H1 (cell line): ENCODE measurements at regions not wholly inside any gene's neighbourhood (a gene's known extent, or its start where the extent isn't known, plus 50 kb on each side); places are given as distances from the start of the nearest gene placed in this dataset.

Source experiments
- CTCF ChIA-PET: fragments of 300-600 bp; sonication (Branson Sonifier 250); formaldehyde crosslinking; loops from one replicate; lab custom pipeline; 2021; ENCODE audit not compliant: partially characterized antibody; lab: Charles Lee
- POLR2A ChIA-PET: fragments of 300-600 bp; sonication (Branson Sonifier 250); formaldehyde crosslinking; loops from one replicate; lab custom pipeline; 2021; ENCODE audit warnings: inconsistent platforms; ENCODE audit not compliant: partially characterized antibody; lab: Charles Lee
- DNase-seq, 2 experiments: peaks; one replicate each; pipeline versions ENCODE4 v3.0.0 to v3.0.0-alpha.2; 2010 to 2022; ENCODE audit warnings: low spot score in 2 of 2, low read depth in 1 of 2, mixed read lengths in 1 of 2
- FAIRE-seq: peaks from 2 replicates; lab custom pipeline; 2011; peaks lifted over from hg19 to GRCh38; lab: Jason Lieb, UNC
- H2AFZ ChIP-seq: 2 replicates; pipeline ENCODE4 v1.8.1; 2012; ENCODE audit warnings: low read length, inconsistent platforms
- H2AK5ac ChIP-seq: 2 replicates; pipeline ENCODE4 v1.6.1; 2013; ENCODE audit warnings: low read depth, low read length
- H2BK120ac ChIP-seq: replicated peaks from 2 replicates; pipeline ENCODE3; 2013; ENCODE audit warnings: low read depth, low read length, inconsistent platforms
- H2BK12ac ChIP-seq: 2 replicates; pipeline ENCODE4 v1.6.1; 2013; ENCODE audit warnings: low read depth, low read length
- H2BK15ac ChIP-seq: 2 replicates; pipeline ENCODE4 v1.6.1; 2013; ENCODE audit warnings: low read length
- H2BK20ac ChIP-seq: 2 replicates; pipeline ENCODE4 v1.6.1; 2013; ENCODE audit warnings: low read length
- H2BK5ac ChIP-seq: 2 replicates; pipeline ENCODE4 v1.6.1; 2013; ENCODE audit warnings: low read depth, low read length
- H3K14ac ChIP-seq: 2 replicates; pipeline ENCODE4 v1.6.1; 2013; ENCODE audit warnings: inconsistent platforms; ENCODE audit not compliant: insufficient read length
- H3K18ac ChIP-seq: 2 replicates; pipeline ENCODE4 v1.6.1; 2013; ENCODE audit warnings: low read length; ENCODE audit errors: extremely low read depth
- H3K23ac ChIP-seq: 2 replicates; pipeline ENCODE4 v1.6.1; 2013; ENCODE audit warnings: inconsistent platforms; ENCODE audit not compliant: insufficient read length
- H3K23me2 ChIP-seq: 2 replicates; pipeline ENCODE4 v1.6.1; 2013; ENCODE audit warnings: low read depth, low read length
- H3K27ac ChIP-seq: 2 replicates; pipeline ENCODE4 v1.6.1; 2011; ENCODE audit warnings: low read depth, low read length, inconsistent platforms
- H3K27me3 ChIP-seq, 4 experiments: replicated peaks in 1 of 4; 1 replicate in 1 of 4; 2 replicates in 3 of 4; pipeline versions ENCODE4 v1.6.1 to v1.8.1; 2011 to 2013; ENCODE audit warnings: low read length in 3 of 4, mild to moderate bottlenecking in 3 of 4, inconsistent platforms in 2 of 4, mixed read lengths in 2 of 4, moderate library complexity in 1 of 4; ENCODE audit not compliant: control insufficient read depth in 3 of 4, insufficient read depth in 3 of 4; ENCODE audit errors: extremely low read depth in 1 of 4
- H3K36me3 ChIP-seq, 4 experiments: 2 replicates each; pipeline versions ENCODE4 v1.6.1 to v1.8.1; 2011 to 2013; ENCODE audit warnings: mild to moderate bottlenecking in 4 of 4, low read length in 3 of 4, moderate library complexity in 2 of 4, control low read depth in 1 of 4, inconsistent platforms in 1 of 4; ENCODE audit not compliant: insufficient read depth in 4 of 4, control insufficient read depth in 2 of 4
- H3K4ac ChIP-seq: replicated peaks from 2 replicates; pipeline ENCODE3; 2013; ENCODE audit warnings: low read length, low read depth, mixed read lengths, inconsistent platforms; ENCODE audit not compliant: insufficient read length
- H3K4me1 ChIP-seq, 4 experiments: replicated peaks in 1 of 4; 1 replicate in 1 of 4; 2 replicates in 3 of 4; pipeline versions ENCODE4 v1.6.1 to v1.8.1; 2011 to 2013; ENCODE audit warnings: low read length in 3 of 4, inconsistent platforms in 2 of 4, mixed read lengths in 1 of 4; ENCODE audit not compliant: insufficient read depth in 4 of 4, control insufficient read depth in 3 of 4
- H3K4me2 ChIP-seq, 2 experiments: 2 replicates each; pipeline versions ENCODE4 v1.6.1 to v1.8.1; 2011 to 2013; ENCODE audit warnings: low read depth in 2 of 2, low read length in 2 of 2, control low read depth in 1 of 2, inconsistent platforms in 1 of 2, mild to moderate bottlenecking in 1 of 2; ENCODE audit not compliant: insufficient read depth in 1 of 2
- H3K4me3 ChIP-seq, 4 experiments: fragments of 200-600, 300-600 bp in 1 of 4; sonication (generic), shearing (Covaris generic), sonication (Bioruptor Twin) in 1 of 4; 2 replicates each; pipeline versions ENCODE4 v1.5.1 to v1.8.1; 2011 to 2016; ENCODE audit warnings: low read length in 4 of 4, low read depth in 3 of 4, control low read depth in 2 of 4, inconsistent platforms in 2 of 4, mild to moderate bottlenecking in 2 of 4, mixed read lengths in 1 of 4, moderate library complexity in 1 of 4; ENCODE audit not compliant: insufficient read depth in 2 of 4; ENCODE audit errors: extremely low read depth in 1 of 4
- H3K56ac ChIP-seq: replicated peaks from 2 replicates; pipeline ENCODE3; 2013; ENCODE audit warnings: low read depth, mild to moderate bottlenecking, mixed read lengths, low read length, inconsistent platforms; ENCODE audit not compliant: insufficient read length
- H3K79me1 ChIP-seq: 2 replicates; pipeline ENCODE4 v1.6.1; 2013; ENCODE audit warnings: low read depth, low read length, control low read depth
- H3K79me2 ChIP-seq, 2 experiments: 2 replicates each; pipeline versions ENCODE4 v1.6.1 to v1.8.1; 2012 to 2013; ENCODE audit warnings: low read length in 2 of 2, mild to moderate bottlenecking in 2 of 2, inconsistent platforms in 1 of 2; ENCODE audit not compliant: insufficient read depth in 2 of 2, control insufficient read depth in 1 of 2
- H3K9ac ChIP-seq, 4 experiments: replicated peaks in 1 of 4; 1 replicate in 1 of 4; 2 replicates in 3 of 4; pipeline versions ENCODE4 v1.6.1 to v1.8.1; 2011 to 2013; ENCODE audit warnings: low read depth in 3 of 4, low read length in 3 of 4, control low read depth in 2 of 4, mild to moderate bottlenecking in 2 of 4, moderate library complexity in 2 of 4, inconsistent platforms in 1 of 4; ENCODE audit errors: extremely low read depth in 1 of 4
- H3K9me3 ChIP-seq, 2 experiments: 2 replicates each; pipeline versions ENCODE4 v1.6.1 to v1.8.1; 2012 to 2013; ENCODE audit warnings: mild to moderate bottlenecking in 2 of 2, moderate library complexity in 2 of 2, control low read depth in 1 of 2, inconsistent platforms in 1 of 2, low read depth in 1 of 2, low read length in 1 of 2, mixed read lengths in 1 of 2; ENCODE audit not compliant: insufficient read depth in 2 of 2
- H4K20me1 ChIP-seq, 2 experiments: replicated peaks in 1 of 2; 2 replicates each; pipeline versions ENCODE3 to v1.8.1; 2011 to 2013; ENCODE audit warnings: inconsistent platforms in 2 of 2, low read length in 2 of 2, mild to moderate bottlenecking in 1 of 2; ENCODE audit not compliant: insufficient read depth in 2 of 2, control insufficient read depth in 1 of 2
- H4K5ac ChIP-seq: 2 replicates; pipeline ENCODE4 v1.6.1; 2013; ENCODE audit warnings: low read length, low read depth, mixed read lengths, inconsistent platforms; ENCODE audit not compliant: insufficient read length
- H4K8ac ChIP-seq: 2 replicates; pipeline ENCODE4 v1.8.0; 2013; ENCODE audit warnings: mild to moderate bottlenecking, moderate library complexity, low read length, inconsistent platforms; ENCODE audit not compliant: insufficient read depth; ENCODE audit errors: extremely low read depth
- H4K91ac ChIP-seq: replicated peaks from 2 replicates; pipeline ENCODE3; 2013; ENCODE audit warnings: low read length, mixed read lengths, inconsistent platforms; ENCODE audit not compliant: insufficient read length
- WGBS, 2 experiments: shearing (Covaris generic) in 1 of 2; methylation state at CpG; one replicate each; pipeline versions ENCODE4 v1.1.6 to v1.1.7; 2013 to 2015; ENCODE audit warnings: low lambda C conversion rate in 2 of 2, mixed read lengths in 2 of 2, inconsistent platforms in 1 of 2, low coverage in 1 of 2, missing lambda C conversion rate in 1 of 2; ENCODE audit not compliant: insufficient replicate concordance in 2 of 2, insufficient coverage in 1 of 2, insufficient read length in 1 of 2; ENCODE audit errors: extremely low coverage in 1 of 2, missing lambda C conversion rate in 1 of 2; 5-methylcytosine and 5-hydroxymethylcytosine counted together

DNA sequence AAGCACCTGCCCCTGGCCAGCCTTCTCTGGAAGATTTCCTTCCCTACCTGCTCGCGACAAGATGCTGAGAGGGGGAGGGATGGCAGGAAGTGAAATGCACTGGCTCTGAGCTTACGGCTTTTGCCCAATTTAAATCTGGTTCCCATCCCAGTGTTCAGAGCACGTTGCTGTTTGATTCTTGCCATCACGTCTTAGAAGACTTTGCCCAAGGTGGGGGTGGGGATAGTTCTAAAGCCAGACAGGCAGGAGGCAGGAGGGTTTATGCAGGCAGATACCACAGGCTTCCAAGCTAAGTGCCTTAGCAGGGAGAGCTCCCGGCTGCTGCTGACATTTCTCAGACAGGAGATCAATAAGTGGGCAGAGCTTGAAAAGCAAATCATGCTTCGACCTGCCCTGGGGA, 393.9 kb downstream of the MID1IP1 start:
- Histone ChIP-seq H4K20me1 (no peaks in the 10 kb centered on the region), H2BK20ac (peak overlapping the region; percentile 61; the same call in 1 of the 2 replicates), H3K79me1 (no peaks in the 10 kb centered on the region), H3K4ac (no peak overlapping the region), H4K8ac (no peak overlapping the region), H2BK15ac (no peak overlapping the region), H3K4me1 (peaks cover 0 to 10% (median 9%) of the 10 kb centered on the region in 4 experiments; a peak in 6 of 7 replicates), H3K36me3 (no peaks in the 10 kb centered on the region), H3K27me3 (no peaks in the 10 kb centered on the region), H2BK120ac (no peak overlapping the region), H2AK5ac (no peak overlapping the region), H3K18ac (no peak overlapping the region; the same call in 1 of the 2 replicates), H3K14ac (no peak overlapping the region), H3K79me2 (no peaks in the 10 kb centered on the region), H3K9me3 (no peaks in the 10 kb centered on the region), H2AFZ (no peak overlapping the region; the same call in 1 of the 2 replicates), H3K23ac (no peak overlapping the region), H2BK5ac (no peak overlapping the region), H3K27ac (no peak overlapping the region), H3K4me3 (peak overlapping the region in 1 of 4 experiments; percentile 1; a peak in 1 of 8 replicates), H3K23me2 (no peaks in the 10 kb centered on the region), H3K56ac (no peak overlapping the region), H2BK12ac (peak overlapping the region; percentile 60; the same call in 1 of the 2 replicates), H4K5ac (no peak overlapping the region), H3K9ac (no peak overlapping the region), H4K91ac (no peak overlapping the region), H3K4me2 (peak overlapping the region; percentile 36 to 56)
- ChIA-PET POLR2A (interaction anchor here (1.0 kb wide), 1 partner anchor 392 kb away, joined by 4 read pairs; no protein-coding TSS in a partner anchor), CTCF (interaction anchor here (0.5 to 1.0 kb wide), 2 partner anchors 47 to 805 kb away, joined by 3 read pairs; no protein-coding TSS in a partner anchor)
- no peak for DNase-seq
- FAIRE-seq, result no peak
- 23% methylated on average over 3 of the region's 7 CpGs; no CpG with 5 or more reads in 1 of the 2 experiments for WGBS, 2 experiments
